ENCODE measurements at regions not wholly inside any gene's neighbourhood (a gene's known extent, or its start where the extent isn't known, plus 50 kb on each side); places are given as distances from the start of the nearest gene placed in this dataset.

GRCh38 chr1:171405391-171405714, 80.0 kb upstream of the PRRC2C start:
- in situ Hi-C loops (cut with MboI; ENCODE audit: low sequenced_read_pairs) = no loop called here
- dilution Hi-C loops (cut with HindIII; ENCODE audit: low sequenced_read_pairs, unreplicated experiment) = no loop called here
- Histone ChIP-seq H3K4ac (ENCODE audit: low read depth, low read length) (no peak overlapping the region), H3K56ac (ENCODE audit: extremely low read depth, insufficient read depth, low read length) (no peak overlapping the region), H3K9me3 (ENCODE audit: control insufficient read depth, insufficient read depth, low read length) (no peaks in the 10 kb centered on the region), H4K20me1 (ENCODE audit: insufficient read depth, low read length) (no peaks in the 10 kb centered on the region), H3K23ac (ENCODE audit: low read depth, low read length) (no peak overlapping the region), H3K4me2 (ENCODE audit: low read depth, low read length) (no peak overlapping the region), H2AK5ac (ENCODE audit: low read depth, low read length) (no peak overlapping the region), H3K9me1 (ENCODE audit: insufficient read depth, low read length) (no peaks in the 10 kb centered on the region), H2BK120ac (ENCODE audit: low read depth, low read length) (no peak overlapping the region), H3K27me3 (ENCODE audit: control insufficient read depth, insufficient read depth, low read length) (no peaks in the 10 kb centered on the region), H3K4me3 (ENCODE audit: insufficient read depth, low read depth, low read length) (no peak overlapping the region), H3K4me1 (ENCODE audit: control insufficient read depth, insufficient read depth, low read length) (no peaks in the 10 kb centered on the region), H3K9ac (ENCODE audit: low read depth, low read length) (no peak overlapping the region), H4K8ac (ENCODE audit: low read depth in 2 of 2, low read length in 2 of 2) (no peak overlapping the region), H4K91ac (ENCODE audit: insufficient read depth, low read depth, low read length) (no peak overlapping the region), H2BK5ac (ENCODE audit: low read depth, low read length, poor library complexity, severe bottlenecking) (no peak overlapping the region), H3K14ac (replicated peaks; ENCODE audit: low read depth, low read length) (no peak overlapping the region), H4K5ac (ENCODE audit: low read depth, low read length) (no peak overlapping the region), H2BK20ac (ENCODE audit: low read depth, low read length) (no peak overlapping the region), H3K79me1 (ENCODE audit: low read depth in 1 of 2, low read length in 2 of 2) (no peaks in the 10 kb centered on the region), H2AK9ac (replicated peaks; ENCODE audit: low read depth, low read length, poor library complexity) (no peak overlapping the region), H3K27ac (ENCODE audit: insufficient read depth, low read length) (no peak overlapping the region), H3K36me3 (ENCODE audit: control insufficient read depth, insufficient read depth, low read length) (no peaks in the 10 kb centered on the region), H3K18ac (ENCODE audit: low read depth, low read length) (no peak overlapping the region), H2BK15ac (ENCODE audit: low read depth, low read length) (no peak overlapping the region), H2AFZ (replicated peaks; ENCODE audit: low read length, poor library complexity) (no peak overlapping the region)
- ChIA-PET POLR2A (ENCODE audit: unreplicated experiment) (no interaction called here), CTCF (interaction anchor here (1.5 kb wide), 1 partner anchor 17 kb away, joined by 3 read pairs; no protein-coding TSS in a partner anchor)
- TF ChIP-seq POLR2A (IDR thresholded peaks at IDR 0.05; ENCODE audit: low read depth, low read length) (no peak), CTCF (conservative IDR thresholded peaks at IDR 0.05; ENCODE audit: low read depth, low read length) (no peak), RCOR1 (IDR thresholded peaks at IDR 0.05; ENCODE audit: insufficient replicate concordance, low read length) (no peak), FOS (IDR thresholded peaks at IDR 0.05; ENCODE audit: low read depth, low read length) (no peak), NFE2L2 (IDR thresholded peaks at IDR 0.05; ENCODE audit: low read depth, low read length) (no peak), CHD1 (IDR thresholded peaks at IDR 0.05; ENCODE audit: low read depth, low read length) (no peak), ELK1 (IDR thresholded peaks at IDR 0.05; ENCODE audit: borderline replicate concordance, low read depth, low read length) (no peak), MAFK (IDR thresholded peaks at IDR 0.05; ENCODE audit: low read depth, low read length) (no peak), CEBPB (IDR thresholded peaks at IDR 0.05; ENCODE audit: low read depth, low read length) (no peak), USF2 (IDR thresholded peaks at IDR 0.05; ENCODE audit: low read depth, low read length) (no peak), MAZ (IDR thresholded peaks at IDR 0.05; ENCODE audit: borderline replicate concordance, low read depth, low read length) (no peak), SMC3 (IDR thresholded peaks at IDR 0.05; ENCODE audit: low read depth, low read length) (no peak)
- no CpG with 5 or more reads among the region's 1 CpG for WGBS, 2 experiments (ENCODE audit: extremely low coverage in 2 of 2, insufficient read length in 1 of 2)
- intact Hi-C loops (cut with micrococcal nuclease) = no loop called here
- BruUV-seq (replicated peaks) = no TSS peak
- DNase-seq = no peak
- no peak for ATAC-seq (ENCODE audit: low read depth)

Measured in IMR-90 (cell line).